Activated T-helper 1 cell treated with anti-CD3 and anti-CD28 coated beads, Interleukin-12 subunit alpha, Interleukin-12 subunit beta, Interleukin-2, Interleukin-4 antibody, amounts not matched to agents 30 ng/mL and 10 ng/mL and 1 ng/mL, durations not matched to agents 14 hours and 24 hours and 36 hours (primary cell): ENCODE measurements at regions not wholly inside any gene's neighbourhood (a gene's known extent, or its start where the extent isn't known, plus 50 kb on each side); places are given as distances from the start of the nearest gene placed in this dataset.

Experiments used
- DNase-seq: peaks from one replicate; pipeline ENCODE4 v3.0.0; 2021; ENCODE audit warnings: low spot score
- H3K27ac Mint-ChIP-seq: one replicate; pipeline ENCODE4 v1.8.0; 2021; ENCODE audit warnings: mild to moderate bottlenecking, mixed read lengths
- H3K27me3 Mint-ChIP-seq: one replicate; pipeline ENCODE4 v1.8.0; 2022; ENCODE audit warnings: mild to moderate bottlenecking, moderate library complexity, mixed read lengths; ENCODE audit not compliant: insufficient read depth
- H3K36me3 Mint-ChIP-seq: one replicate; pipeline ENCODE4 v1.8.0; 2021; ENCODE audit warnings: low read depth, mixed read lengths
- H3K4me1 Mint-ChIP-seq: one replicate; pipeline ENCODE4 v1.8.0; 2021; ENCODE audit warnings: low read depth, mixed read lengths
- H3K4me3 Mint-ChIP-seq: one replicate; pipeline ENCODE4 v1.8.0; 2021; ENCODE audit warnings: mild to moderate bottlenecking, moderate library complexity, mixed read lengths
- H3K9me3 Mint-ChIP-seq: one replicate; pipeline ENCODE4 v1.8.0; 2021; ENCODE audit warnings: mixed read lengths
- intact Hi-C: fragments of 100-400 bp; cut with micrococcal nuclease; formaldehyde crosslinking; loops from one replicate; pipeline ENCODE4 v1.15.1; 2024

DNA sequence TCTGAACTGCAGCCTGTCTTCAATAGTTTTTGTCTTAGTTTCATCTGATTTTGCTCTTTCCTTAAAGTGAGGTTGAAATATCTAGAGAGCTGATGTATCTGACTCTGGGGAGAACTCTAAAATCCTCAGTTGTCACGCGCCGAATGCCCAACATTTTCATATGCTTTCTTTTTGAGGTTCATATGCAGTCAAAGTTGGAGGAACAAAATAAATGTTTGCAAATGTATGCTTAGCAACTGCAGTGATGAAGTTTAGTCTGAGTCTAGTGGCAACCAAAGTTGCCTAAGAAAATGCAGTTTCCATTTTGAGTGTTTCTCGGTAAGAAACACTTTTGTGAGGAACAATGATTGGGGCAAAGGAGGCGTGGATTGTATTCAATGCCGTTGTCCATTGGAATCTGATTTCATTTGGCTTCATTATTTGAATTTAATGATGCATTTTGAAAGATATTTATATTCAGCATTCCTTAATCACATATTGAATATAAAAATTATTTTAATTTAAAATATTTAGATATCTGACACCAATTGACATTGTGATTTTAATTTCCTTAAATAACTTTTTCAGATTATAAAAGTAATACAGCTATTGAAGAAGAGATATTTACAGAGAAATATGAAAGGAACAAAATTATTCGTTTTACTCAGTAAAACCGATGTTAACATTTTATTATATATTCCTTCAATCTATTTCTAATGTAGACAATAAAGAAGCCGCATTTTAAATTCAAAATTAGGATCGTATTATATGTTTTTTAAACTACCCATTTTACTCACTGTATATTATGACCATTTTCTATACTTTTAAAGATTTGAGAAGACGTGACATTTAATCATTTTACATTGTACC, 122.0 kb downstream of the PLEKHG1 start:
- Mint-ChIP-seq H3K9me3 (no peaks in the 10 kb centered on the region), H3K4me1 (peaks cover 6% of the 10 kb centered on the region), H3K27me3 (peaks cover 14% of the 10 kb centered on the region), H3K36me3 (no peaks in the 10 kb centered on the region), H3K27ac (no peak overlapping the region), H3K4me3 (no peak overlapping the region)
- no peak for DNase-seq
- intact Hi-C loops, result no loop called here

DNA sequence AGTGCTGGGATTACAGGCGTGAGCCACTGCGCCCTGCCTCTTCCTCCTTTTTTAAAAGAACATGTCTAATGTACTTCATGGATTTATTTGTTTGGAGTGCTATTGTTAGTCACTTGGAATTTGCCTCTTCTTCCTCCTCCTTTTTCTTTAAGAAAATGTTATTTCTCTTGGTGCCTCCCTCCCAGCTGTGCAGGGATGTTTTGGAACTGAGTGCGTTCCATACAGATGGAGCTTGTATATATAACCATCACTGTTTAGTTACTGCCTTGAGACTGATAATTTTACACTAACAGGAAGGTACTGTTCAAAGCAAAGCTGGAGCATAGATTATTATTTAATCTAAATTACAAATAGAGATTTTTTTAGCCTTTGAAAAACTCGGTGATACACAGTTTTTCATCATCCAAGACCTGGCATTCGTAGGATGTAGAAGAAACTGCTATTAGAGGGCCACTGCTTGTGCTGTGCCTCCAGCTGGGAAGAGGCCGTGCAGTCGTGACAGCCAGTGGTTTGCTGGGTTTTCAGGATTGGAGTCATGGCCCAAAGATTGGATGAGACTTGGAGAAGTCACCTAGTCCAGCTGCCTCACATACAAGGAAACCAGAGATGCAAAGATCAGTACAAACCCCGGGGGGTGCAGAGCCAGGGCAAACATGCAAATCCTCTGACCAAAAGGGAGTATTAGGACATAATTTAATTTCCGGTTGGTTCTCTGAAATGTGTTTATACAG, 123.1 kb downstream of the PLEKHG1 start:
- intact Hi-C loops, result no loop called here

DNA sequence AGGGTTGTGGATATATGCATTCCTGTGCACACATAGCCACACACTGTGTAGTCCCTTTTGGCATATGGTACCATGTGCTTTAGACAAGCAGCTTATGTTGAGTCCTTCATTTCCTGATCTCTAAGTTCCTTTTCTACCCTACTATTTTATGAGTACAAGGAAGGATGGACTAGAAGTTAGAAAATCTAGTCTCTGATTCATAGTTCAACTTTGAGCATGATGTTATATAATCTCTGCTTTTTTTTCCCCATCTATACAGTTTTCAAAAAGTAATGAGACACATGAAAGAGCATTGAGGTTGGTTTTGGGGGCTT, 123.6 kb downstream of the PLEKHG1 start:
- Mint-ChIP-seq H3K9me3 (no peaks in the 10 kb centered on the region), H3K4me1 (peaks cover 6% of the 10 kb centered on the region), H3K4me3 (no peak overlapping the region), H3K27me3 (peaks cover 14% of the 10 kb centered on the region), H3K27ac (no peak overlapping the region), H3K36me3 (no peaks in the 10 kb centered on the region)
- intact Hi-C loops, result no loop called here
- no peak for DNase-seq

More for the DNA sequence above, 123.1 kb downstream of the PLEKHG1 start:
- H3K27me3 Mint-ChIP-seq, result peaks cover 14% of the 10 kb centered on the region
- H3K4me1 Mint-ChIP-seq, result peaks cover 6% of the 10 kb centered on the region
- DNase-seq, result no peak
- H3K4me3 Mint-ChIP-seq, result no peak overlapping the region
- no peak overlapping the region for H3K27ac Mint-ChIP-seq
- H3K36me3 Mint-ChIP-seq, result no peaks in the 10 kb centered on the region
- no peaks in the 10 kb centered on the region for H3K9me3 Mint-ChIP-seq

DNA sequence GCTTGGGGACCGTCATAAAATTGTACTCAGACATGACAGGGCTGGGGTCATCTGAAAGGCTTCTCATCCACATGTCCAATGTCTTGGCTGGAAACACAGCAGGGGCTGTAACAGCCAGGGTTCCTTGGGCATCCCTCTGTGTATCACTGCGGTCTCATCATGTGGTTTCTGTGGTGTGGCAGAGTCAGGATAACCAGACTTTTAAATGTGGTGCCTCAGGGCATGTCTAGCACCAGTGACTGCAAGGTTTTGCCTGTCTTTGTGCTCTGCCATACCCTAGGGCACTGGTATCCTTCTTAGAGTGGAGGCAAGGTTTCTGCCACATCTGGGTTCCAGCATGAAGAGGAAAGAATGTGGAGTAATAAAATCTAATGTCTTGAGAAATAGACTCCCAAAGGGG, 124.2 kb downstream of the PLEKHG1 start:
- intact Hi-C loops, result no loop called here
- no peak overlapping the region for H3K4me3 Mint-ChIP-seq
- no peak for DNase-seq
- H3K27ac Mint-ChIP-seq, result no peak overlapping the region
- H3K4me1 Mint-ChIP-seq, result peaks cover 6% of the 10 kb centered on the region
- peaks cover 14% of the 10 kb centered on the region for H3K27me3 Mint-ChIP-seq
- no peaks in the 10 kb centered on the region for H3K9me3 Mint-ChIP-seq
- no peaks in the 10 kb centered on the region for H3K36me3 Mint-ChIP-seq

DNA sequence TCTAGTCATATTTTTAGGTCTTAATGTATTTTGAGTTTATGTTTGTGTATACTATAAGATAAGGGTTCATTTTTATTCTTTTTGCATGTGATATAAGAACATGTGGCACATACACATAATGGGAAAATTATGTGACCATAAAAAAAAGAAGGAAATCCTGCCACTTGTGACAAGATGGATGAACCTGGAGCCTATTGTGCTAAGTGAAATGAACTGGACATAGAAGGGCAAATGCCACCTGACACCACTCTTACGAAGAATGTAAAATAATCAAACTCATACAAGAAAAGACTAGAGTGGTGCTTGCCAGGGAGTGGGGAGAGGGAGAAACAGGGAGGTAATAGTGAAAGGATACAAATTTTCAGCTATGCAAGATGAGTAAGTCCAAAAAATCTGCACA, 126.1 kb downstream of the PLEKHG1 start:
- DNase-seq, result no peak
- Mint-ChIP-seq H3K9me3 (no peaks in the 10 kb centered on the region), H3K4me1 (peaks cover 1% of the 10 kb centered on the region), H3K4me3 (no peak overlapping the region), H3K36me3 (no peaks in the 10 kb centered on the region), H3K27ac (no peak overlapping the region), H3K27me3 (peaks cover 8% of the 10 kb centered on the region)
- intact Hi-C loops, result no loop called here

DNA sequence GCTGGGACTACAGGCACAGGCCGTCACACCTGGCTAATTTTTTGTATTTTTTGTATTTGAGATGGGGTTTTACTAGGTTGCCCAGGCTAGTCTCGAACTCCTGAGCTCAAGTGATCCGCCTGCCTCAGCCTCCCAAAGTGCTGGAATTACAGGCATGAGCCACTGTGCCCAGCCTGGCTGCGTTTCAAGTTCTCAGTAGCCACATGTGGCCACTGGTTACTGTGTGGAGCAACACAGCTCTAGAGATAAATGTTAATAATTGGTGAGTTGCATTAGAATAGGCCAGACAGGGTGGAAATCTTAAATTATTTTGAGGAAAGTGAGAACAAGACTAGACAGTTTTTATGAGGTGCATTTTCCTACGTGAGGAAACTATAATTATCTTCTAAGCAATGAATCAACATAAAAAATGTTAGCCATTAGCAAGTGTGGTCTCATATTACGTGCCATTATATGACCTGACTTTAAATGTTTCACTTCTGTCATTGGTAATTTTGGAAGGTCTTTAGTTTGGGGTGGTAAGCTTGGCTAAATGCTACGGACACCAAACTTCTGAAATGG, 129.6 kb downstream of the PLEKHG1 start:
- Mint-ChIP-seq H3K9me3 (no peaks in the 10 kb centered on the region), H3K4me1 (no peaks in the 10 kb centered on the region), H3K27ac (no peak overlapping the region), H3K4me3 (no peak overlapping the region), H3K36me3 (no peaks in the 10 kb centered on the region), H3K27me3 (peaks cover 4% of the 10 kb centered on the region)
- DNase-seq, result no peak
- intact Hi-C loops, result no loop called here

DNA sequence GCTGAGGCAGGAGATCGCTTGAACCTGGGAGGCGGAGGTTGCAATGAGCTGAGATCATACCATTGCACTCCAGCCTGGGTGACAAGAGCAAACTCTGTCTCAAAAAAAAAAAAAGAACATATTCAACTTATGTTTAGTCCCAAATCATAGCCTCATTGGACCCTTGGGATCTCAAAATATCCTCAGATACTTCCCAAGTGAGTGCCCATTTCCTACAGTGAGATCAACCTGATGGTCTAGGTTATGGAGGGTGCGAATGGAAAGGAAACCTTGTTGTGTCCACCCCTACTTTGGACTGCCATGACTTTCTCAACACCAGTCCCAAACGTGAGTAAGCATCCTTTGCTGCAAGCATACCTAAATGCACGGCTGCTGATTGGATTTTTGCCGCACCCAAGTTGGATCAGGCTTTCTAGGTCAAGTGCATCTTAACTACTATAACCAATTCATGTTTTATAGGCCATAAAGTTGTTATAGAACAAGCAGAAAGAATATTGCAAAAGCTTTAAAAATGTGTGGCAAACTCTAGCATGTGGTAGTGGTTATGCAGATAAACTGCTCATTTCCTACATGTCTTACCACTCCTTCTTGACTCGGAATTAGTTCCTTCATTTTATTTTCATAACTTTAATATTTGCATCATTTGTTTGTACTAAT, 131.2 kb downstream of the PLEKHG1 start:
- H3K9me3 Mint-ChIP-seq, result no peaks in the 10 kb centered on the region
- intact Hi-C loops, result no loop called here
- no peaks in the 10 kb centered on the region for H3K27me3 Mint-ChIP-seq
- H3K4me3 Mint-ChIP-seq, result no peak overlapping the region
- no peak for DNase-seq
- no peaks in the 10 kb centered on the region for H3K4me1 Mint-ChIP-seq
- no peaks in the 10 kb centered on the region for H3K36me3 Mint-ChIP-seq
- H3K27ac Mint-ChIP-seq, result no peak overlapping the region

DNA sequence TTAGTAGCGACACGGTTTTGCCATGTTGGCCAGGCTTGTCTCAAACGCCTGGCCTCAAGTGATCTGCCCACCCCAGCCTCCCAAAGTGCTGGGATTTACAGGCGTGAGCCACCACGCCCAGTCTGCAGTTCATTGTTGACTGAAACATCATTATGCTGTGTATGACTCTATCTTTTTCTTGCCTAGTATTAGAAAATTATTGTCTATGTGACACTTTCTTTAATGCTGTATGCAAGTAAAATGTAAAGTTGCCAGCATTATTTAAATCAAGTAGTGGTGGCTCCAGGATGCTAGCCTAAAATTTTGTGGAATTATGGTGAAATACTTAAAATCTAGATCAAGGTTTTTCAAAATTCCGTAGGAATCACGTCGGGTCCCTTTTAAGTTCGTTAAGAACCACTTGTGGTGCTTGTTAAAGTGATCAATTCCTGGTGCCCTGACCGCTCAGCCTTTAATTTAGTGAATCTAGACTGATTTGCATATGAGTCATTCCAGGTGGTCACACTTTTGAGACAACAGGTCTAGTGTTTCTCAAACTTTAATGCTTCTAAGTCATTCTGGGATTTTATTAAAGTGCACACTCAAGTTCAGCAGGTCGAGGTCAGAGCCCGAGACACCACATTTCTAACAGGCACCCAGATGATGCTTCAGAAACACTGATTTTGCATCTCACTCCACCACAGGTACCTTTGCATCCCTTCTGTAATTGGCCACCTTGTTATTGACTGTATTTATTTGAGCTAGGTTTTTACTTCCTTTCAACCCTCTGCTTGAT, 132.6 kb upstream of the MTHFD1L start:
- no peak overlapping the region for H3K4me3 Mint-ChIP-seq
- no peaks in the 10 kb centered on the region for H3K36me3 Mint-ChIP-seq
- DNase-seq, result no peak
- intact Hi-C loops, result no loop called here
- H3K9me3 Mint-ChIP-seq, result no peaks in the 10 kb centered on the region
- H3K27me3 Mint-ChIP-seq, result no peaks in the 10 kb centered on the region
- no peaks in the 10 kb centered on the region for H3K4me1 Mint-ChIP-seq
- no peak overlapping the region for H3K27ac Mint-ChIP-seq

DNA sequence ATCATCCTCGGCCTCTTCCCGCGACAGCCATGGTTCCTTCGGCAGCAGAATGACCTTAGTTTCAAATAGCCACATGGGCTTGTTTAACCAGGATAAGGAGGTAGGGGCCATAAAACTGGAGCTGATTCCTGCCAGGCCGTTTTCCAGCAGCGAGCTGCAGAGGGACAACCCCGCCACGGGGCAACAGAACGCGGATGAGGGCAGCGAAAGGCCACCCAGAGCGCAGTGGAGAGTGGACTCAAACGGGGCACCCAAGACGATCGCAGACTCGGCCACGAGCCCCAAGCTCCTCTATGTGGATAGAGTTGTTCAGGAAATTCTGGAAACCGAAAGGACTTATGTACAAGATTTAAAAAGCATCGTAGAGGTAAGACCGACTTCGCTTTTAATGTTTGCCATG, 131.8 kb upstream of the MTHFD1L start:
- Mint-ChIP-seq H3K27me3 (no peaks in the 10 kb centered on the region), H3K36me3 (no peaks in the 10 kb centered on the region), H3K4me3 (no peak overlapping the region), H3K9me3 (no peaks in the 10 kb centered on the region), H3K4me1 (no peaks in the 10 kb centered on the region), H3K27ac (no peak overlapping the region)
- intact Hi-C loops, result no loop called here
- DNase-seq, result no peak

DNA sequence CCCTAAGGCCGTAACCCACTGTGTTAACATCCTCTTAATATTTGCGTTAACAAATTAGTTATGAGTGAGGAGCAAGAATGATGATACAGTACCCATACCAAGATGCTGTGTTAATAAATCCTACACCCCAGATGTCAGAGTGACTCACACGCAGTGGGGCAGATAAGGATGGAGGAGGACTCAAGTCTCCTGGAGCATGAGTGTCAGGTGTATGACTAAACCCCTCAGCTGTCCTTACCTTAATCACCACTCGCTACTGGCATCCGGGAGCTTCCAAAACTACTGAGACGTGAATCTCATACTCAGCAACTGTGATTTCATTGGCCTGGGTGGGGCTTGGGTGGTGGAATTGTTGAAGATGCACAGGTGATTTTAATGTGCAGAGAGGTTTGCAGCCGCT, 131.3 kb upstream of the MTHFD1L start:
- no peaks in the 10 kb centered on the region for H3K36me3 Mint-ChIP-seq
- H3K9me3 Mint-ChIP-seq, result no peaks in the 10 kb centered on the region
- no peak overlapping the region for H3K27ac Mint-ChIP-seq
- no peak for DNase-seq
- no peak overlapping the region for H3K4me3 Mint-ChIP-seq
- intact Hi-C loops, result no loop called here
- no peaks in the 10 kb centered on the region for H3K4me1 Mint-ChIP-seq
- no peaks in the 10 kb centered on the region for H3K27me3 Mint-ChIP-seq

DNA sequence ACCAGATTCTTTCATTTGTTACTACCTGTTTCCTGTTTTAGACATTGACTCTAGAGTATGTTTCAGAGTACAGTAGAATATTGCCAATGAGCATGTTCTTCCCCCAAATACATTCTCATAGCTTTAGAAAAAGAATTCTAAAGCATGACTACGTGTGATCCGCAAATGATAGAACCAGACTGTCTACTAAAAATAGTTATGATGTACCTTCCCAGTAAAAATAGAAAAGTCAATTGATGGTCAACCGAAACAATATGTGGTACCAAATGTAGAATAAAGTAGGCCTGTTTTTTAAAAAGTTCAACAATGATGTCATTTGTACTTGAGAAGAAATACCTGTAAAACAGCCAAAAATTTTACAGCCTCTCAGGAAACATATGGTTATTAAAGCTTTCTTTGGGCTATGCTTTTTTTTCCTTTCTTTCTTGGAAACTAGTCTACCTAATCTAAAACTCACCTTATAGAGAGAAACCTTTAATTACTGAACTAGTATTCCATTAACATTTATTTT, 130.1 kb upstream of the MTHFD1L start:
- Mint-ChIP-seq H3K9me3 (no peaks in the 10 kb centered on the region), H3K36me3 (no peaks in the 10 kb centered on the region), H3K27me3 (no peaks in the 10 kb centered on the region), H3K27ac (no peak overlapping the region), H3K4me3 (no peak overlapping the region), H3K4me1 (no peaks in the 10 kb centered on the region)
- intact Hi-C loops, result no loop called here
- no peak for DNase-seq

DNA sequence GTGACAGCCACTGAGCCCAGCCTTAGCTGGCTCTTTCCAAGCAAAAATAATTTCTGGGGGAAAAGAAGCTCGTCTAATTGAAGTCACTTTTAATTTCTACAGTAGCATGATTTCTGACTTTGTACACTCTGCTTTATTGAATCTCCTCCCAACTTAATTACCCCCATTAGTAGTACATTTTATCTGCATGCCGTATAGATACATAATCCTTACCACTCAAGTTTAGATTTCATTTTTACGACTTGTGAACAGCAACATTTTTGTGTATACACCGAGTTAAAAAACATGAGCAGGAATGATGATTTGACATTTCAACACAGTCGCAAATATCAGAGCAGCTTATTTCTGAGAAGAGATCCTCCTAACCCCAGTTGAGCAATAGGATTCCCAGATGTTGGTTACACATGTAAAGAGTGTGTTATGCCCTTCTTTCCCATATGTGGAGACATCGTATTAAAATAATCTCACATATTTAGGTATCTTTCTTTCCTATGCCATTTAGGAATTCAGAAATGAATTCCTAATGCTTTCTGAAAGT, 127.3 kb upstream of the MTHFD1L start:
- H3K4me1 Mint-ChIP-seq, result no peaks in the 10 kb centered on the region
- H3K4me3 Mint-ChIP-seq, result no peak overlapping the region
- no peak overlapping the region for H3K27ac Mint-ChIP-seq
- no peaks in the 10 kb centered on the region for H3K9me3 Mint-ChIP-seq
- DNase-seq, result no peak
- H3K36me3 Mint-ChIP-seq, result no peaks in the 10 kb centered on the region
- intact Hi-C loops, result no loop called here
- no peaks in the 10 kb centered on the region for H3K27me3 Mint-ChIP-seq
